HPDE6-E6E7 (cell line): ENCODE measurements at regions not wholly inside any gene's neighbourhood (a gene's known extent, or its start where the extent isn't known, plus 50 kb on each side); places are given as distances from the start of the nearest gene placed in this dataset.

Experiments
- DNase-seq: peaks from one replicate; pipeline ENCODE4 v3.0.0; 2011; ENCODE audit warnings: missing footprints; ENCODE audit errors: extremely low spot score

GRCh38 chr3:59418836-59419235 lies 369.0 kb upstream of the CFAP20DC start:
- DNase-seq, result no peak

GRCh38 chr3:59412516-59412915 lies 362.7 kb upstream of the CFAP20DC start:
- no peak for DNase-seq

GRCh38 chr3:59411694-59412093 lies 361.9 kb upstream of the CFAP20DC start:
- DNase-seq, result no peak

GRCh38 chr3:59411186-59411585 lies 361.4 kb upstream of the CFAP20DC start:
- no peak for DNase-seq

- no peak for DNase-seq
These were observed 358.3 kb upstream of the CFAP20DC start for GRCh38 chr3:59408047-59408624.

- DNase-seq, result no peak
These were observed 357.6 kb upstream of the CFAP20DC start for GRCh38 chr3:59407425-59407824.

- DNase-seq, result no peak
These were observed 357.1 kb upstream of the CFAP20DC start for GRCh38 chr3:59406943-59407342.

GRCh38 chr3:59404851-59405250 lies 355.0 kb upstream of the CFAP20DC start:
- DNase-seq, result no peak

GRCh38 chr3:59404064-59404463 lies 354.2 kb upstream of the CFAP20DC start:
- no peak for DNase-seq

- no peak for DNase-seq
These were observed 352.1 kb upstream of the CFAP20DC start for GRCh38 chr3:59401924-59402323.

GRCh38 chr3:59392116-59392515 lies 342.3 kb upstream of the CFAP20DC start:
- no peak for DNase-seq

GRCh38 chr3:59391131-59391530 lies 341.3 kb upstream of the CFAP20DC start:
- no peak for DNase-seq

GRCh38 chr3:59388555-59389270 lies 338.9 kb upstream of the CFAP20DC start:
- no peak for DNase-seq

GRCh38 chr3:59386165-59386564 lies 336.3 kb upstream of the CFAP20DC start:
- no peak for DNase-seq

- no peak for DNase-seq
These were observed 335.7 kb upstream of the CFAP20DC start for GRCh38 chr3:59385547-59385946.

GRCh38 chr3:59381282-59381681 lies 331.5 kb upstream of the CFAP20DC start:
- DNase-seq, result no peak

- DNase-seq, result no peak
These were observed 330.3 kb upstream of the CFAP20DC start for GRCh38 chr3:59380146-59380545.

GRCh38 chr3:59374818-59375211 lies 325.0 kb upstream of the CFAP20DC start:
- no peak for DNase-seq

- no peak for DNase-seq
These were observed 324.4 kb upstream of the CFAP20DC start for GRCh38 chr3:59374091-59374817.

- no peak for DNase-seq
These were observed 322.5 kb upstream of the CFAP20DC start for GRCh38 chr3:59372346-59372745.

GRCh38 chr3:59368900-59369675 lies 319.3 kb upstream of the CFAP20DC start:
- DNase-seq, result no peak

- DNase-seq, result no peak
These were observed 317.3 kb upstream of the CFAP20DC start for GRCh38 chr3:59367150-59367549.
